Activated T-cell treated with anti-CD3 and anti-CD28 coated beads, Interleukin-2, amount 50 U/mL, for 1 hour (primary cell): ENCODE measurements at regions not wholly inside any gene's neighbourhood (a gene's known extent, or its start where the extent isn't known, plus 50 kb on each side); places are given as distances from the start of the nearest gene placed in this dataset.
A peak's percentile ranks its signal among the peaks of the same experiment; 100 is the strongest.

Experiments used
- DNase-seq: peaks from one replicate; pipeline ENCODE4 v3.0.0-alpha.2; 2020

DNA sequence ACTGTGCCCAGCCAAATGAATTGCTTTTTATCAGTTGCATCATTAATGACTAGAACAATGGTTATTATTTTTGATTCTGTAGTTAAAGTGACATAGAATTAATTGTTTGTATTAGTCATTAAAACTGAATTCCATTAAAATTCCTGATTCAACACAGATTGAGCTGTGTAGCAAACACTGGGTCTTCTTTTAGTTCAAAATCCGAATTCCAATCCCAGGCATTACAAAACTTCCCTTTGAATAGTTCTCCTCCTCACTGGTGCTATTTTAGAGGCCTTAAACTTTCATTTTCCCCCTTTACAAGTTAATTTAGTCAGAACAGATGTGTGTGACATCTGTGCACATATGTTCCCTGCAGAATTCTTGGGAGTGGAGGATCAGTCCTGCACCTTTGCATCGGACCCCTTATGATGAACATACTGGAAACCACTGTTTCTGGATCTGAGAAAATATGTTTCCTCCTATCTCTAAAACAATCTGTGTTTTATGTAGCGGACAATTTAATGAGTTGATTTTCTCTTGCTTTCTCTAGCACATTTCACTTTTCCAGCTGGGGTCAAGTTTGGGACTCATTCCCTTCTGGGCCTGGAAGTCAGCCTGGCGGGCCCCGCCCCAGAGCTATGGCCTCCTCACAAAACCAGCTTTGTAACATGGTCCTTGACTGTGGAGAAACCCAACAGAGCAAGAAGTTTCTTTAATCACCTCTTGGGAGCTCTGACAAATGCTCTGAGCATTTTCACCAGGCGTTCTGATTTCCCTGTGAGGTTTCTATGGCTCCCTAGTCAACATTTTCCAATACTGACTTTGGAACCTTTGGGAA is 87.9 kb upstream of the MAMDC2 start:
- DNase-seq = no peak

DNA sequence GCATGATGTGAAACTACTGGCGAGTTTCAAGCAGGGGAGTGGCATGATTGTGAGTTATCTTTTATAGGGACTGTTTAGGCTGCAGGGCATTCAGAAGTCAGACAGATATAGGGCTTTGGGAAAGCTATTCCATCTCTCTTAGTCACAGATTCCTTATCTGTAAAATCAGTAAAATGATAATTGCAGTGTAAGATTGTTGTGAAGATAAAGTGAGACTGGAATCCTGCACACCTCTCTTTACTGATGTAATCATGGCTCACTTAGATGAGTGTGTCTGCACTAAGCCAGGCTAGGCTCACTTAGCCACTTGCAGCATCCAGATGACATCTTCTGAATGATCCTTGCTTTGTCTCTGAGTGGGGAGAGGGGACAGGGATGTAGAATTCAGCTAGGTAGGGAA is 81.8 kb upstream of the MAMDC2 start:
- DNase-seq = no peak

GRCh38 chr9:69963803-69964202 is 79.8 kb upstream of the MAMDC2 start:
- DNase-seq = no peak

GRCh38 chr9:69964446-69964845 is 79.2 kb upstream of the MAMDC2 start:
- DNase-seq = no peak

GRCh38 chr9:69965416-69966145 is 78.1 kb upstream of the MAMDC2 start:
- no peak for DNase-seq

GRCh38 chr9:69967344-69967743 is 76.3 kb upstream of the MAMDC2 start:
- DNase-seq = no peak

DNA sequence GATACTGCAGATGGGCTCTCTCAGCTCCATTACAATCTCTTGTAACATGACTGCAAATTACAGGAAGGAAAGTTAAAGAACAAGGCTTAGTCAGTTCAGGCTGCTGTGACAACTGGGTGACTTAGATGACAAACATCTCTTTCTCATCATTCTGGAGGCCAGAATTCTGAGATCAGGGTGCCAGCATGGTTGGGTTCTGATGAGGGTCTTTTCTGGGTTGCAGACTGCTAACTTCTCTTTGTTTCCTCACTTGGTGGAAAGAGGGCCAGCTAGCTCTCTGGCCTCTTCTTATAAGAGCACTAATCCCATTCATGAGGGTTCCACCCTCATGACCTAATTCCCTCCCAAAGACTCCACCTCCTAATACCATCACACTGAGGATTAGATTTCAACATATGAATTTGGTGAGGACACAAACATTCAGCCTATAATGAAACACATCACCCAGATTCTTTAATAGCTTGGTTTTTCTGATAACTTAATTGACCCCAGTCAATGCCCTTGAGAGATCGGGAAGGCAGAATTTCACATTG is 73.6 kb upstream of the MAMDC2 start:
- no peak for DNase-seq

- DNase-seq = peak; percentile 44
Measured at GRCh38 chr9:69971643-69972449, 71.8 kb upstream of the MAMDC2 start.

DNA sequence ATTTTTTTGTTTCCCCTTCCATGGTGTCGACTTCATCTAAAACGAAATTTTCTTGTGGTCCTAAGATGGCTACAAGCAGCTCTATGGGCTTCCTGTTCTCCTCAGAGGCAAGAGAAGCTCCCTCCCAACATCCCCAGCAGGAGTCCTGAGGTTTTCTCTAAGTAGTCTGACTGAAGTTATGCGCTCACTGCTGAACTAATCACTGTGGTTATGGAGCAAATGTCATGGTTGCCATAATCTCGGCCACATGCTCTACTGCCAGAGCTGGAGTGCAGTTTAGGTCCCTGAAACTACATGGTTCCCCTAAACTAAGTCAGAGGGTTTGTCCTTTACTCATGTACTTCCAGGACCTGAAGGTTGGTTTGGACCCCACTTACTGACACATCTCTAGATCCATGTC is 68.0 kb upstream of the MAMDC2 start:
- no peak for DNase-seq

- no peak for DNase-seq
Measured at GRCh38 chr9:69976152-69976551, 67.5 kb upstream of the MAMDC2 start.

GRCh38 chr9:69980041-69980440 is 63.6 kb upstream of the MAMDC2 start:
- no peak for DNase-seq

DNA sequence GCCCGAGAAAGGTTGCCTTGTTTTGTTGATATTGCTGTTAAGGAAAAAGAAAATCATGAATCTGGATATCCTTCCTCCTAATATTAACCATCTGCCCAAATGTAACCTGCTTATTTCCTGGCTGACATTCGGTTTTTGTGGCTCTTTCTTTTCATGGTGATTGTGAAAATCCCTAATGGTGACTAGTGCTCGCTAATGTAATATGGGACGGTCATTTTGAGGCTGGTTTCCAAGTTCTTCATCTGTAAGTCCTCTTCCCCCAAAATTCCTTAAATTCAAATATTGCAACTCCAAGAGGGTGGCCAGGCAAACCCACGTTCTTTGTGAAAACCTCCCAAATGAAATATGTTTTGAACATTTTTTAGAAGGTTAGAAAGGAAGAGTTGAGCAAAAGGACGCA is 63.1 kb upstream of the MAMDC2 start:
- no peak for DNase-seq

DNA sequence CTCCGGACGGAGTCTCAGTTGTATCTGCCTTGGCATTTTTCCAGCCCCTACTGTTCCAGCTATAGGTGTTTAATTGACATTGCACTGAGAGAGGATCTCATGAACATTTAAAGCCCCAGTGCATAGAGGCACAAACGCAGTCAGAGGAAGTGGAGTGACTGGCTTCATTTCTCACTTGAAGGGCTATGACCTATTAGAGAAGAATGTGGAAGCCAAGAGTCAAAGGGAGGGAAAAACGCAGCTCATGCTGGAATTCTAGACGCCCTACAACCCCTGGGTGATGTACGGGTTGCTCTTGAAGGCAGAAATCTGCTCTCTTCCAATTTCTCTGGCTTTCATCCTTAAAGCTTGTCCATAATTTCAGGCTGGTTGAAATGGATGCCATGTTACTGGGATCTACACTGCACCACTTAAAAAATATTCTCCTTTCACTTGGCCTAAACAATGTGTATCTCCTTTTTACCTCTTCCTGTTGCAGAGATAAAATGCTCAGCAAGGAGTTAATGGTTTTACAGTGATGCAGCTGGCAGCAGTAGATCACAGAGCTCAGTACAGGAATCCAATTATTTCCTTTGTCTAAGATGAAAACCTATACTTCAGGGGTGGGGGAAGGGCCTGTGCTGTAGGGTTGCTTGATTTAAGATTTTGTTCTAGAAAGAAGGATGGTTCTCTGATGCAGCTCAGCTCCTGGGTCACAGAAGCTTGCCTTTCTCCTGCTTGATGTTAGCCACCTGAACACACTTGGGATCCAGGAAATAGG is 61.8 kb upstream of the MAMDC2 start:
- DNase-seq = no peak

DNA sequence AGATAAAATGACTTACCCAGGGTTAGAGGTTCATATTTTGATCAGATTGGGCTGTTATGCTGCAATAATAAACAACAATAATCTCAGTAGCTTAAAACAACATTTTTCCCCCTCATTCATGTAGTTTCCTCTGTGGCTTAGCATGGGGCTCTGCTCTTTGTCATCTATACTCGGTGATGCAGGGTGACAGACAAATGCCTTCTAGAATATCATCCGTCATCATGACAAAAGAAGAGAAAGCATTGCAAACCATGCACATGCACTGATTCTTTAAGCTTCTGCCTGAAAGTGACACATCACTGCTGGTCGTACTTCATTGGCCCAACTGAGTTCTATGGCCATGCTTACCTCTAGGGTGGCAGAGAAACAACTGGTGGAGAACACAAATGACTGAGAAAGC is 58.8 kb upstream of the MAMDC2 start:
- DNase-seq = no peak

GRCh38 chr9:69985971-69986370 is 57.7 kb upstream of the MAMDC2 start:
- DNase-seq = no peak

DNA sequence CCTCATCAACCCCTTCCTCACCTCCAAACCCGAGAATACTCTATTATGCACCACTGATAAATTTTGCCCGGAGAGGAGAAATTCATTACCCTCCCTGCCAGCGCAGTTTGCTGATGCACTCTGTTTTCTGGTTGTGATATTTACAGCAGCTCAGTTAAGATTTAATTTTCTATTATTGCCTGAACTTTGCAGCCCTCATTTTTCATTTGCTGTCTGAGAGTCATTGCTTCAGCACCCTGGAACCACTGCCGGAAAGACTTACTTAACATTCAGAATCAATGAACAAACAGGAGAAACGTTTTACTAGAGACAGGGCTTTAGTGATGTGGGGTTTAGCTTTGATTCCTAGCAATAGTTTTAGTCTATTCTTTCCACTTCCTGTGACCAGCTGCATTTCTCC is 56.7 kb upstream of the MAMDC2 start:
- DNase-seq = no peak

GRCh38 chr9:69987457-69987856 is 56.2 kb upstream of the MAMDC2 start:
- DNase-seq = no peak

DNA sequence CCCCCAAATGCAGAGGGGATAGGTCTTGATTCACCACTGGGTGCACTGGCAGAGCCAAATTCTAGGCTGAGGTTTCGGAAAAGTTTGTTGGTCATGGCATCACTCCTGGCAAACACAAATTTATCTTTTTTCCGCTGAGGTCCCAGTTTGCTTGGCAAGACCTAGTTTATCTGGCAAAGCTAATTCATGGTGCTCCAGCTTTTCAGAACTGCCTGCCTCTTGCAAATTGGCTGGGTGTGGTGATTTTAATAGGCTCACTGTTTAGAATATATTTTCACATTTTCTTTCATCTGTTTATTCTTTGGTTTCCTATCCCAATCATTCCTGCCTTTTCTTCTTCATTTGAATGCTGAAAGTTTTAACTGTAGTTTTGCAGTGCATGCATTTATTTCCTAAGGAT is 50.5 kb upstream of the MAMDC2 start:
- DNase-seq = no peak
